ENCODE measurements at regions not wholly inside any gene's neighbourhood (a gene's known extent, or its start where the extent isn't known, plus 50 kb on each side); places are given as distances from the start of the nearest gene placed in this dataset.
A peak's percentile ranks its signal among the peaks of the same experiment; 100 is the strongest.
"Not testable (repeated sequence)": the region's sequence is repeated elsewhere in the genome, so short reads cannot be mapped to it uniquely, and the experiment has no call there.

GRCh38 chr6:74594350-74594749 lies 611.5 kb downstream of the COL12A1 start:
- H3K79me1 ChIP-seq (ENCODE audit: low read length); H2AK5ac ChIP-seq (ENCODE audit: low read length); H4K8ac ChIP-seq (ENCODE audit: low read depth, low read length); H3K36me3 ChIP-seq (ENCODE audit: control insufficient read depth in 1 of 2, insufficient read depth in 2 of 2, low read length in 2 of 2); H3K4me1 ChIP-seq (ENCODE audit: control insufficient read depth in 1 of 2, insufficient read depth in 2 of 2, low read length in 2 of 2); H2BK120ac ChIP-seq (ENCODE audit: insufficient read depth, low read length, poor library complexity); H2BK12ac ChIP-seq (ENCODE audit: low read length); H3K4me2 ChIP-seq (ENCODE audit: low read length); H3K23ac ChIP-seq (ENCODE audit: low read length); H3K9ac ChIP-seq (ENCODE audit: low read length); H3K27ac ChIP-seq (ENCODE audit: low read depth, low read length); H3K4ac ChIP-seq (ENCODE audit: low read depth, low read length); H3K18ac ChIP-seq (ENCODE audit: low read length); H4K91ac ChIP-seq (ENCODE audit: low read depth, low read length); H2BK5ac ChIP-seq (ENCODE audit: low read depth, low read length, poor library complexity); H3K9me3 ChIP-seq (ENCODE audit: insufficient read depth, low read depth, low read length); DNase-seq; H3K79me2 ChIP-seq (ENCODE audit: control insufficient read depth, insufficient read depth, low read length, poor library complexity); H3K4me3 ChIP-seq (ENCODE audit: low read depth, low read length); H3K27me3 ChIP-seq (ENCODE audit: insufficient read depth, low read length); H3K14ac ChIP-seq (ENCODE audit: low read length); H4K12ac ChIP-seq (ENCODE audit: low read depth, low read length); H2AFZ ChIP-seq (ENCODE audit: insufficient read depth, low read length, poor library complexity): not testable (repeated sequence)
- WGBS (ENCODE audit: extremely low coverage, insufficient coverage, insufficient read length), result no CpG with 5 or more reads among the region's 4 CpGs

- Histone ChIP-seq H2AFZ (ENCODE audit: insufficient read depth, low read length, poor library complexity) (no peak overlapping the region), H2BK120ac (ENCODE audit: insufficient read depth, low read length, poor library complexity) (no peak overlapping the region), H3K9ac (ENCODE audit: low read length) (no peak overlapping the region), H2BK12ac (ENCODE audit: low read length) (no peak overlapping the region), H3K23ac (ENCODE audit: low read length) (no peak overlapping the region), H3K18ac (ENCODE audit: low read length) (no peak overlapping the region), H3K4me1 (ENCODE audit: control insufficient read depth in 1 of 2, insufficient read depth in 2 of 2, low read length in 2 of 2) (peaks cover 8 to 10% of the 10 kb centered on the region in 2 experiments), H2AK5ac (ENCODE audit: low read length) (no peak overlapping the region), H3K9me3 (ENCODE audit: insufficient read depth, low read depth, low read length) (no peaks in the 10 kb centered on the region), H3K4me2 (ENCODE audit: low read length) (no peak overlapping the region), H3K79me2 (ENCODE audit: control insufficient read depth, insufficient read depth, low read length, poor library complexity) (no peaks in the 10 kb centered on the region), H3K27ac (ENCODE audit: low read depth, low read length) (no peak overlapping the region), H4K12ac (ENCODE audit: low read depth, low read length) (no peak overlapping the region), H3K36me3 (ENCODE audit: control insufficient read depth in 1 of 2, insufficient read depth in 2 of 2, low read length in 2 of 2) (no peaks in the 10 kb centered on the region), H3K4ac (ENCODE audit: low read depth, low read length) (no peak overlapping the region), H3K27me3 (ENCODE audit: insufficient read depth, low read length) (no peaks in the 10 kb centered on the region), H3K79me1 (ENCODE audit: low read length) (no peaks in the 10 kb centered on the region), H3K4me3 (ENCODE audit: low read depth, low read length) (no peak overlapping the region), H3K14ac (ENCODE audit: low read length) (no peak overlapping the region), H4K8ac (ENCODE audit: low read depth, low read length) (no peak overlapping the region), H2BK5ac (ENCODE audit: low read depth, low read length, poor library complexity) (no peak overlapping the region), H4K91ac (ENCODE audit: low read depth, low read length) (no peak overlapping the region)
- WGBS (ENCODE audit: extremely low coverage, insufficient coverage, insufficient read length), result no CpG with 5 or more reads among the region's 5 CpGs
- DNase-seq, result no peak
These were observed 617.6 kb downstream of the COL12A1 start for GRCh38 chr6:74588094-74588832.

DNA sequence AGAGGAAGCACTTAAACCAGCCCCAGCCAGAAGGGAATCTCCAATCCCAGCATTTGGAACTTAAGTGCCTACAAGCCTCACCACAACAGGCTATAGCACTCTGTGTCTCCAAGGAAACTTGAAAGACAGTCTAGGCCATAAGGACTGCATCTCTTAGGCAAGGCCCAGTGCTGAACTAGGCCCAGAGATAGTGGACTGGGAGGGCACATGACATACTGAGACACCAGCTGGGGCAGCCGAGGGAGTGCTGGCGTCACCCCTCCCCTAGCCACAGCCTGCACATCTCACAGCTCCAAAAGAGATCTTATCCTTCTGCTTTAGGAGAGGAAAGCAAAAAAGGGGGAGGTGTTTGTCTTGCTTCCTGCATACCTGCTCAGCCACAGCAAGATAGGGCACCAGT lies 618.5 kb downstream of the COL12A1 start:
- Histone ChIP-seq H3K23ac (ENCODE audit: low read length) (no peak overlapping the region), H4K91ac (ENCODE audit: low read depth, low read length) (no peak overlapping the region)
- no CpG with 5 or more reads among the region's 2 CpGs for WGBS (ENCODE audit: extremely low coverage, insufficient coverage, insufficient read length)

GRCh38 chr6:74585753-74586152 lies 620.1 kb downstream of the COL12A1 start:
- Histone ChIP-seq H3K4me1 (ENCODE audit: control insufficient read depth in 1 of 2, insufficient read depth in 2 of 2, low read length in 2 of 2) (peaks cover 10 to 12% of the 10 kb centered on the region in 2 experiments), H3K4me3 (ENCODE audit: low read depth, low read length) (no peak overlapping the region), H3K9ac (ENCODE audit: low read length) (no peak overlapping the region), H3K79me1 (ENCODE audit: low read length) (peaks cover 2% of the 10 kb centered on the region), H4K8ac (ENCODE audit: low read depth, low read length) (no peak overlapping the region), H2BK5ac (ENCODE audit: low read depth, low read length, poor library complexity) (no peak overlapping the region), H3K79me2 (ENCODE audit: control insufficient read depth, insufficient read depth, low read length, poor library complexity) (no peaks in the 10 kb centered on the region), H3K18ac (ENCODE audit: low read length) (no peak overlapping the region), H3K27ac (ENCODE audit: low read depth, low read length) (no peak overlapping the region), H3K23ac (ENCODE audit: low read length) (no peak overlapping the region), H2AK5ac (ENCODE audit: low read length) (no peak overlapping the region), H2BK12ac (ENCODE audit: low read length) (no peak overlapping the region), H3K4ac (ENCODE audit: low read depth, low read length) (no peak overlapping the region), H3K14ac (ENCODE audit: low read length) (no peak overlapping the region), H3K36me3 (ENCODE audit: control insufficient read depth in 1 of 2, insufficient read depth in 2 of 2, low read length in 2 of 2) (no peaks in the 10 kb centered on the region), H3K9me3 (ENCODE audit: insufficient read depth, low read depth, low read length) (no peaks in the 10 kb centered on the region), H2AFZ (ENCODE audit: insufficient read depth, low read length, poor library complexity) (no peak overlapping the region), H4K91ac (ENCODE audit: low read depth, low read length) (no peak overlapping the region), H3K4me2 (ENCODE audit: low read length) (no peak overlapping the region), H3K27me3 (ENCODE audit: insufficient read depth, low read length) (no peaks in the 10 kb centered on the region), H2BK120ac (ENCODE audit: insufficient read depth, low read length, poor library complexity) (no peak overlapping the region), H4K12ac (ENCODE audit: low read depth, low read length) (no peak overlapping the region)
- DNase-seq, result no peak

More for the DNA sequence above, 618.5 kb downstream of the COL12A1 start:
- H3K79me2 ChIP-seq (ENCODE audit: control insufficient read depth, insufficient read depth, low read length, poor library complexity), result no peaks in the 10 kb centered on the region
- H3K9ac ChIP-seq (ENCODE audit: low read length), result no peak overlapping the region
- no peak overlapping the region for H3K4me2 ChIP-seq (ENCODE audit: low read length)
- no peaks in the 10 kb centered on the region for H3K9me3 ChIP-seq (ENCODE audit: insufficient read depth, low read depth, low read length)
- peak overlapping the region; percentile 24 for H2BK120ac ChIP-seq (ENCODE audit: insufficient read depth, low read length, poor library complexity)
- no peak overlapping the region for H3K27ac ChIP-seq (ENCODE audit: low read depth, low read length)
- H2BK12ac ChIP-seq (ENCODE audit: low read length), result peak overlapping the region; percentile 72
- H3K36me3 ChIP-seq (ENCODE audit: control insufficient read depth in 1 of 2, insufficient read depth in 2 of 2, low read length in 2 of 2), result no peaks in the 10 kb centered on the region
- H3K4me1 ChIP-seq (ENCODE audit: control insufficient read depth in 1 of 2, insufficient read depth in 2 of 2, low read length in 2 of 2), result peaks cover 8 to 10% of the 10 kb centered on the region in 2 experiments
- no peaks in the 10 kb centered on the region for H3K27me3 ChIP-seq (ENCODE audit: insufficient read depth, low read length)
- no peak overlapping the region for H3K14ac ChIP-seq (ENCODE audit: low read length)
- H2BK5ac ChIP-seq (ENCODE audit: low read depth, low read length, poor library complexity), result no peak overlapping the region
- H4K12ac ChIP-seq (ENCODE audit: low read depth, low read length), result no peak overlapping the region
- H3K79me1 ChIP-seq (ENCODE audit: low read length), result no peaks in the 10 kb centered on the region
- H3K4ac ChIP-seq (ENCODE audit: low read depth, low read length), result no peak overlapping the region
- peak overlapping the region; percentile 35 for H4K8ac ChIP-seq (ENCODE audit: low read depth, low read length)
- no peak for DNase-seq
- H2AFZ ChIP-seq (ENCODE audit: insufficient read depth, low read length, poor library complexity), result no peak overlapping the region
- no peak overlapping the region for H3K4me3 ChIP-seq (ENCODE audit: low read depth, low read length)
- H2AK5ac ChIP-seq (ENCODE audit: low read length), result no peak overlapping the region
- no peak overlapping the region for H3K18ac ChIP-seq (ENCODE audit: low read length)
